HepG2 (cell line): ENCODE measurements at regions not wholly inside any gene's neighbourhood (a gene's known extent, or its start where the extent isn't known, plus 50 kb on each side); places are given as distances from the start of the nearest gene placed in this dataset.

Source experiments
- ATAC-seq: fragments of 200-7000 bp; cut with Tn5 transposase; 3 replicates; pipeline ENCODE4 v1.9.1; 2020; ENCODE audit warnings: mild to moderate bottlenecking, moderate library complexity
- BruUV-seq: library from RNA; stranded (reverse); fragments of 400-500 nt; replicated peaks from 2 replicates; lab custom pipeline; 2021; lab: Mats Ljungman, UMichigan
- CTCF ChIA-PET: fragments of 300-600 bp; formaldehyde crosslinking; extraction: SDS; loops from one replicate; lab custom pipeline; 2021; ENCODE audit warnings: low total read pairs, inconsistent platforms, low intra/inter-chr PET ratio; lab: Yijun Ruan, JAX
- POLR2A ChIA-PET: fragments of 350-600 bp; sonication (Branson Sonifier 250); formaldehyde crosslinking; loops from one replicate; lab custom pipeline; 2020; ENCODE audit warnings: antibody characterized with exemption, inconsistent platforms; lab: Yijun Ruan, JAX
- DNase-seq: peaks from one replicate; pipeline ENCODE4 v3.0.0-alpha.2; 2015; ENCODE audit warnings: low spot score
- FAIRE-seq: peaks from 3 replicates; lab custom pipeline; 2011; peaks lifted over from hg19 to GRCh38; lab: Jason Lieb, UNC
- H2AFZ ChIP-seq: one replicate; pipeline ENCODE4 v1.6.1; 2011; ENCODE audit warnings: low read length, inconsistent platforms
- H3K27ac ChIP-seq: fragments of 300-600 bp; 3 replicates; pipeline ENCODE4 v1.8.0; 2011; ENCODE audit warnings: mixed run types, mild to moderate bottlenecking, mixed read lengths, low read length, inconsistent platforms; ENCODE audit not compliant: insufficient read depth; ENCODE audit errors: extremely low read length
- H3K27me3 ChIP-seq, 2 experiments: fragments of 200-600 bp in 1 of 2; 2 replicates in 1 of 2; 3 replicates in 1 of 2; pipeline versions ENCODE4 v1.6.0 to v1.8.0; 2011; ENCODE audit warnings: low read length in 2 of 2, mild to moderate bottlenecking in 2 of 2, moderate library complexity in 2 of 2, inconsistent platforms in 1 of 2; ENCODE audit not compliant: insufficient read depth in 2 of 2, control insufficient read depth in 1 of 2
- H3K36me3 ChIP-seq, 2 experiments: fragments of 200-600 bp in 1 of 2; replicated peaks in 1 of 2; 2 replicates in 1 of 2; 3 replicates in 1 of 2; pipeline versions ENCODE4 v1.5.1 to v1.8.0; 2011; ENCODE audit warnings: low read length in 2 of 2, inconsistent platforms in 1 of 2; ENCODE audit not compliant: insufficient read depth in 2 of 2, control insufficient read depth in 1 of 2
- H3K4me1 ChIP-seq: 2 replicates; pipeline ENCODE4 v1.5.1; 2012; ENCODE audit warnings: low read length, inconsistent platforms; ENCODE audit not compliant: insufficient read depth
- H3K4me2 ChIP-seq: 2 replicates; pipeline ENCODE4 v1.6.0; 2011; ENCODE audit warnings: low read depth, low read length, inconsistent platforms
- H3K4me3 ChIP-seq, 3 experiments: fragments of 200-600 bp in 1 of 3; sonication (generic), shearing (Covaris generic) in 1 of 3; replicated peaks in 1 of 3; 2 replicates each; pipeline ENCODE4 v1.5.1; 2011 to 2016; ENCODE audit warnings: low read length in 3 of 3, inconsistent platforms in 2 of 3, low read depth in 2 of 3, mild to moderate bottlenecking in 2 of 3, control low read depth in 1 of 3, mixed read lengths in 1 of 3; ENCODE audit not compliant: insufficient read depth in 1 of 3
- H3K79me2 ChIP-seq: one replicate; pipeline ENCODE4 v1.6.1; 2011; ENCODE audit warnings: low read length, inconsistent platforms; ENCODE audit not compliant: insufficient read depth
- H3K9ac ChIP-seq: 2 replicates; pipeline ENCODE4 v1.6.0; 2011; ENCODE audit warnings: mild to moderate bottlenecking, low read depth, low read length, inconsistent platforms; ENCODE audit not compliant: insufficient read depth
- H3K9me3 ChIP-seq: 2 replicates; pipeline ENCODE4 v1.5.1; 2012; ENCODE audit warnings: mild to moderate bottlenecking, low read length
- H4K20me1 ChIP-seq: 2 replicates; pipeline ENCODE4 v1.6.0; 2011; ENCODE audit warnings: inconsistent platforms, mild to moderate bottlenecking, low read length, moderate library complexity; ENCODE audit not compliant: insufficient read depth
- CREM ChIP-seq, 2 experiments: sonication (generic) in 1 of 2; formaldehyde crosslinking in 1 of 2; IDR thresholded peaks; 2 replicates each; pipeline versions ENCODE4 v1.4.0 to v1.6.1; 2016 to 2020; ENCODE audit warnings: antibody characterized with exemption in 1 of 2, mild to moderate bottlenecking in 1 of 2, missing genetic modification reagents in 1 of 2
- FOXK1 ChIP-seq: sonication (generic); formaldehyde crosslinking; IDR thresholded peaks from 2 replicates; pipeline ENCODE4 v1.4.0; 2020; ENCODE audit warnings: low read depth, missing genetic modification reagents, borderline replicate concordance
- GTF2F1 ChIP-seq: fragments of 150-350 bp; IDR thresholded peaks from 2 replicates; pipeline ENCODE4 v1.6.1; 2014; ENCODE audit warnings: low read length
- HNF4A ChIP-seq: sonication (generic); formaldehyde crosslinking; IDR thresholded peaks from 2 replicates; pipeline ENCODE4 v1.4.0; 2020; ENCODE audit warnings: missing genetic modification reagents
- MTF1 ChIP-seq: sonication (generic); formaldehyde crosslinking; IDR thresholded peaks from 2 replicates; pipeline ENCODE4 v1.5.0; 2020; ENCODE audit warnings: missing genetic modification reagents
- NCOA5 ChIP-seq: sonication (generic); formaldehyde crosslinking; IDR thresholded peaks from 2 replicates; pipeline ENCODE4 v1.4.0; 2020; ENCODE audit warnings: missing genetic modification reagents
- NFKB2 ChIP-seq: sonication (generic); formaldehyde crosslinking; IDR thresholded peaks from 2 replicates; pipeline ENCODE4 v1.4.0; 2020; ENCODE audit warnings: missing genetic modification reagents, borderline replicate concordance
- RBFOX2 ChIP-seq: fragments of 200-400 bp; formaldehyde crosslinking; IDR thresholded peaks from 2 replicates; pipeline ENCODE4 v1.6.1; 2017; ENCODE audit warnings: low read depth, mild to moderate bottlenecking, low read length
- SMAD3 ChIP-seq: sonication (generic); formaldehyde crosslinking; IDR thresholded peaks from 2 replicates; pipeline ENCODE4 v1.4.0; 2020; ENCODE audit warnings: missing genetic modification reagents
- TOE1 ChIP-seq: sonication (generic); formaldehyde crosslinking; IDR thresholded peaks from 2 replicates; pipeline ENCODE4 v1.4.0; 2020; ENCODE audit warnings: mild to moderate bottlenecking, missing genetic modification reagents
- ZNF256 ChIP-seq: sonication (generic); formaldehyde crosslinking; conservative IDR thresholded peaks from 2 replicates; pipeline ENCODE4 v1.4.0; 2020; ENCODE audit warnings: missing genetic modification reagents
- ZNF782 ChIP-seq: sonication (generic); formaldehyde crosslinking; IDR thresholded peaks from 2 replicates; pipeline ENCODE4 v1.4.0; 2020; ENCODE audit warnings: missing genetic modification reagents, mild to moderate bottlenecking, borderline replicate concordance
- WGBS: methylation state at CpG from one replicate; pipeline ENCODE4 v1.1.6; 2017; ENCODE audit warnings: low lambda C conversion rate; 5-methylcytosine and 5-hydroxymethylcytosine counted together
- in situ Hi-C: cut with HindIII; loops from 2 replicates; pipeline ENCODE4 v1.10.0; 2017; ENCODE audit warnings: low pct_unique_long_range_greater_than_20kb; ENCODE audit not compliant: extremely low pct_ligation_motif_present
- intact Hi-C: fragments of 100-400 bp; cut with micrococcal nuclease; formaldehyde crosslinking; loops from one replicate; pipeline ENCODE4 v1.10.0; 2022; ENCODE audit not compliant: unreplicated experiment
- TF ChIP-seq, protein P1 (sequence below): sonication (generic); formaldehyde crosslinking; IDR thresholded peaks from 2 replicates; pipeline ENCODE4 v1.4.0; 2020; ENCODE audit warnings: missing genetic modification reagents, borderline replicate concordance
- TF ChIP-seq, protein P2 (sequence below): sonication (generic); formaldehyde crosslinking; IDR thresholded peaks from 2 replicates; pipeline ENCODE4 v1.5.1; 2020; ENCODE audit warnings: missing genetic modification reagents, mild to moderate bottlenecking, borderline replicate concordance
- TF ChIP-seq, protein P3 (sequence below): sonication (generic); formaldehyde crosslinking; IDR thresholded peaks from 2 replicates; pipeline ENCODE4 v1.4.0; 2020; ENCODE audit warnings: mild to moderate bottlenecking, missing genetic modification reagents
- TF ChIP-seq, protein P4 (sequence below): IDR thresholded peaks from 2 replicates; pipeline ENCODE4 v1.6.1; 2016; ENCODE audit warnings: control low read depth

DNA sequence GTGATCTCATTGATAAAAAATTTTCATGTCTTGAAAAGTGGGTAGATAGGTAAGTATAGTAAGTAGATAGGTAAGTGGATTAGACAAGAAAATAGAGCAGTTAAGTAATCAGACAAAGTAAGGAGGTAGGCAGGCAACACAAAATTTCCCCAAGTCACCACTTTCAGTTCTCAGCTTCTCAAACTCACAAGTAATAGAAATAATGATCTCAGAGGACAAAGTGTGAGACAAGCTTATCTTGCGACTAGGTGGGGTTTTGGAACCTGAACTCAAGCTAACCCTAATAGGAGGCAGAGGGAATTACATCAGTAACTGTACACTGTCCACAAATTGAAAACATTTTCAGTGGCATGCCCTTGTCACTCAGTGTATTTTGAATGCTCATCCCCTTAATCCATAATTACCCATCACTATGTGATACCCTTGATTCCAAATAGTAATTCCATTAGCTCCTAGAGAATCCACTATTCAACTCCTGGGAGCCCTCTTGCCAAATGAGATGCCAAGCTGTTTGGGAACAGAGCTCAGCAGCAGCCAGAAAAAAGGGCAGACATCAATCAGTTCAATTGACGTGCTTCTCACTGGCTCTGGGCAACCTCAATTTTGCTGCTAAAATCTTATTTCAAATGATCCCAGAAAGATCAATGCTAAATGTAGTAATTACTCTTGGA is 703.2 kb downstream of the XPNPEP1 start (continued):
- TF ChIP-seq, protein P1, sequence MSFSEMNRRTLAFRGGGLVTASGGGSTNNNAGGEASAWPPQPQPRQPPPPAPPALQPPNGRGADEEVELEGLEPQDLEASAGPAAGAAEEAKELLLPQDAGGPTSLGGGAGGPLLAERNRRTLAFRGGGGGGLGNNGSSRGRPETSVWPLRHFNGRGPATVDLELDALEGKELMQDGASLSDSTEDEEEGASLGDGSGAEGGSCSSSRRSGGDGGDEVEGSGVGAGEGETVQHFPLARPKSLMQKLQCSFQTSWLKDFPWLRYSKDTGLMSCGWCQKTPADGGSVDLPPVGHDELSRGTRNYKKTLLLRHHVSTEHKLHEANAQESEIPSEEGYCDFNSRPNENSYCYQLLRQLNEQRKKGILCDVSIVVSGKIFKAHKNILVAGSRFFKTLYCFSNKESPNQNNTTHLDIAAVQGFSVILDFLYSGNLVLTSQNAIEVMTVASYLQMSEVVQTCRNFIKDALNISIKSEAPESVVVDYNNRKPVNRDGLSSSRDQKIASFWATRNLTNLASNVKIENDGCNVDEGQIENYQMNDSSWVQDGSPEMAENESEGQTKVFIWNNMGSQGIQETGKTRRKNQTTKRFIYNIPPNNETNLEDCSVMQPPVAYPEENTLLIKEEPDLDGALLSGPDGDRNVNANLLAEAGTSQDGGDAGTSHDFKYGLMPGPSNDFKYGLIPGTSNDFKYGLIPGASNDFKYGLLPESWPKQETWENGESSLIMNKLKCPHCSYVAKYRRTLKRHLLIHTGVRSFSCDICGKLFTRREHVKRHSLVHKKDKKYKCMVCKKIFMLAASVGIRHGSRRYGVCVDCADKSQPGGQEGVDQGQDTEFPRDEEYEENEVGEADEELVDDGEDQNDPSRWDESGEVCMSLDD (CRISPR knock-in tag) = no peak
- TF ChIP-seq, protein P2, sequence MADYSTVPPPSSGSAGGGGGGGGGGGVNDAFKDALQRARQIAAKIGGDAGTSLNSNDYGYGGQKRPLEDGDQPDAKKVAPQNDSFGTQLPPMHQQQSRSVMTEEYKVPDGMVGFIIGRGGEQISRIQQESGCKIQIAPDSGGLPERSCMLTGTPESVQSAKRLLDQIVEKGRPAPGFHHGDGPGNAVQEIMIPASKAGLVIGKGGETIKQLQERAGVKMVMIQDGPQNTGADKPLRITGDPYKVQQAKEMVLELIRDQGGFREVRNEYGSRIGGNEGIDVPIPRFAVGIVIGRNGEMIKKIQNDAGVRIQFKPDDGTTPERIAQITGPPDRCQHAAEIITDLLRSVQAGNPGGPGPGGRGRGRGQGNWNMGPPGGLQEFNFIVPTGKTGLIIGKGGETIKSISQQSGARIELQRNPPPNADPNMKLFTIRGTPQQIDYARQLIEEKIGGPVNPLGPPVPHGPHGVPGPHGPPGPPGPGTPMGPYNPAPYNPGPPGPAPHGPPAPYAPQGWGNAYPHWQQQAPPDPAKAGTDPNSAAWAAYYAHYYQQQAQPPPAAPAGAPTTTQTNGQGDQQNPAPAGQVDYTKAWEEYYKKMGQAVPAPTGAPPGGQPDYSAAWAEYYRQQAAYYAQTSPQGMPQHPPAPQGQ = no peak

DNA sequence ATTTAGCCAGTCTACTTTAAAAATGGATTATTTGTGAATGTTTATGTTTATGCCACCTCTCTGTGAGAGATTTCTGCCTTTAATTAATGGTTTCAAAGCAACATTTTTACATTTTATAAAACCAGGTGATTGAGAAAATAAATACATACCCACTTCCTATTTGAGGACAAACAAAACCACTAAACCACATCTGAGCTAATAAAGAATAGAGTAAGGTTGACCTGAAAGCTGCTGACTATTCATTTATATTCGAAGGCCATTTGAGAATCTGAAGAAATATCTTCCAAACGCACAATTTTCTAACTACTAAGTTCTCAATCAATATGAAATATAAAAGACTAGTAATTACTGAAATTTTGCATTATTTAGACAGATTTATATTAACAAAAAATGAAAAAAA is 705.1 kb downstream of the XPNPEP1 start:
- Histone ChIP-seq H3K27me3 (no peaks in the 10 kb centered on the region), H3K4me1 (no peaks in the 10 kb centered on the region)
- POLR2A ChIA-PET = no interaction called here
- TF ChIP-seq ZNF782 (CRISPR knock-in tag) (no peak), HNF4A (CRISPR knock-in tag) (no peak), GTF2F1 (no peak), SMAD3 (no peak), NFKB2 (CRISPR knock-in tag) (no peak), FOXK1 (CRISPR knock-in tag) (no peak), ZNF256 (CRISPR knock-in tag) (no peak), TOE1 (CRISPR knock-in tag) (no peak), RBFOX2 (no peak), MTF1 (CRISPR knock-in tag) (no peak), CREM (IDR thresholded peaks at IDR 0.05) (no peak), CREM (CRISPR knock-in tag; IDR thresholded peaks at IDR 0.05) (no peak), NCOA5 (CRISPR knock-in tag) (no peak)
- TF ChIP-seq, protein P3, sequence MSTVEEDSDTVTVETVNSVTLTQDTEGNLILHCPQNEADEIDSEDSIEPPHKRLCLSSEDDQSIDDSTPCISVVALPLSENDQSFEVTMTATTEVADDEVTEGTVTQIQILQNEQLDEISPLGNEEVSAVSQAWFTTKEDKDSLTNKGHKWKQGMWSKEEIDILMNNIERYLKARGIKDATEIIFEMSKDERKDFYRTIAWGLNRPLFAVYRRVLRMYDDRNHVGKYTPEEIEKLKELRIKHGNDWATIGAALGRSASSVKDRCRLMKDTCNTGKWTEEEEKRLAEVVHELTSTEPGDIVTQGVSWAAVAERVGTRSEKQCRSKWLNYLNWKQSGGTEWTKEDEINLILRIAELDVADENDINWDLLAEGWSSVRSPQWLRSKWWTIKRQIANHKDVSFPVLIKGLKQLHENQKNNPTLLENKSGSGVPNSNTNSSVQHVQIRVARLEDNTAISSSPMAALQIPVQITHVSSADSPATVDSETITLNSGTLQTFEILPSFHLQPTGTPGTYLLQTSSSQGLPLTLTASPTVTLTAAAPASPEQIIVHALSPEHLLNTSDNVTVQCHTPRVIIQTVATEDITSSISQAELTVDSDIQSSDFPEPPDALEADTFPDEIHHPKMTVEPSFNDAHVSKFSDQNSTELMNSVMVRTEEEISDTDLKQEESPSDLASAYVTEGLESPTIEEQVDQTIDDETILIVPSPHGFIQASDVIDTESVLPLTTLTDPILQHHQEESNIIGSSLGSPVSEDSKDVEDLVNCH = no peak
- TF ChIP-seq, protein P4, sequence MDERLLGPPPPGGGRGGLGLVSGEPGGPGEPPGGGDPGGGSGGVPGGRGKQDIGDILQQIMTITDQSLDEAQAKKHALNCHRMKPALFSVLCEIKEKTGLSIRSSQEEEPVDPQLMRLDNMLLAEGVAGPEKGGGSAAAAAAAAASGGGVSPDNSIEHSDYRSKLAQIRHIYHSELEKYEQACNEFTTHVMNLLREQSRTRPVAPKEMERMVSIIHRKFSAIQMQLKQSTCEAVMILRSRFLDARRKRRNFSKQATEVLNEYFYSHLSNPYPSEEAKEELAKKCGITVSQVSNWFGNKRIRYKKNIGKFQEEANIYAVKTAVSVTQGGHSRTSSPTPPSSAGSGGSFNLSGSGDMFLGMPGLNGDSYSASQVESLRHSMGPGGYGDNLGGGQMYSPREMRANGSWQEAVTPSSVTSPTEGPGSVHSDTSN (CRISPR knock-in tag) = no peak

More for the DNA sequence above, 705.1 kb downstream of the XPNPEP1 start:
- H3K9ac ChIP-seq = no peak overlapping the region
- no peaks in the 10 kb centered on the region for H3K36me3 ChIP-seq
- no peak overlapping the region for H2AFZ ChIP-seq
- intact Hi-C loops = no loop called here
- in situ Hi-C loops = no loop called here
- CTCF ChIA-PET = no interaction called here
- FAIRE-seq (no peak), ATAC-seq (no peak), DNase-seq (no peak)
- H3K9me3 ChIP-seq = peaks cover 22% of the 10 kb centered on the region; the same call in 1 of the 2 replicates
- no peaks in the 10 kb centered on the region for H4K20me1 ChIP-seq
- no peak overlapping the region for H3K4me2 ChIP-seq
- H3K4me3 ChIP-seq = no peak overlapping the region
- no peak overlapping the region for H3K27ac ChIP-seq
- H3K79me2 ChIP-seq = no peaks in the 10 kb centered on the region
- WGBS = 4% methylated on average over 2 of the region's 2 CpGs
- no TSS peak for BruUV-seq
